H9 (cell line): ENCODE measurements at regions not wholly inside any gene's neighbourhood (a gene's known extent, or its start where the extent isn't known, plus 50 kb on each side); places are given as distances from the start of the nearest gene placed in this dataset.

ENCODE experiments used
- DNase-seq: peaks from one replicate; pipeline ENCODE4 v3.0.0-alpha.2; 2017
- H2AFZ ChIP-seq: one replicate; pipeline ENCODE4 v1.6.1; 2013; ENCODE audit warnings: mild to moderate bottlenecking, low read length, control low read depth, moderate library complexity
- H2AK5ac ChIP-seq: 2 replicates; pipeline ENCODE4 v1.6.1; 2013; ENCODE audit warnings: low read length, control low read depth, mixed read lengths; ENCODE audit not compliant: insufficient read length
- H2BK120ac ChIP-seq: one replicate; pipeline ENCODE4 v1.6.1; 2013; ENCODE audit warnings: low read depth, mild to moderate bottlenecking, low read length, control low read depth, inconsistent platforms; ENCODE audit not compliant: poor library complexity, severe bottlenecking
- H2BK12ac ChIP-seq: 2 replicates; pipeline ENCODE4 v1.6.1; 2013; ENCODE audit warnings: low read length, control low read depth, mixed read lengths, low read depth; ENCODE audit not compliant: insufficient read length
- H2BK15ac ChIP-seq: 2 replicates; pipeline ENCODE4 v1.6.1; 2013; ENCODE audit warnings: low read depth, low read length, control low read depth
- H2BK20ac ChIP-seq: one replicate; pipeline ENCODE4 v1.6.1; 2013; ENCODE audit warnings: low read depth, mild to moderate bottlenecking, low read length, control low read depth, inconsistent platforms; ENCODE audit not compliant: poor library complexity, severe bottlenecking
- H2BK5ac ChIP-seq: 2 replicates; pipeline ENCODE4 v1.6.1; 2013; ENCODE audit warnings: low read length, control low read depth, mixed read lengths; ENCODE audit not compliant: insufficient read length
- H3K14ac ChIP-seq: 2 replicates; pipeline ENCODE4 v1.6.1; 2013; ENCODE audit warnings: low read length, control low read depth; ENCODE audit not compliant: insufficient read depth
- H3K18ac ChIP-seq: 2 replicates; pipeline ENCODE4 v1.6.1; 2013; ENCODE audit warnings: low read depth, mild to moderate bottlenecking, mixed read lengths, low read length, control low read depth; ENCODE audit not compliant: insufficient read length
- H3K23ac ChIP-seq: 2 replicates; pipeline ENCODE4 v1.6.1; 2013; ENCODE audit warnings: low read length, control low read depth, mixed read lengths, low read depth; ENCODE audit not compliant: insufficient read length
- H3K23me2 ChIP-seq: 2 replicates; pipeline ENCODE4 v1.6.1; 2013; ENCODE audit warnings: low read depth, mild to moderate bottlenecking, mixed read lengths, low read length, control low read depth; ENCODE audit not compliant: insufficient read length, poor library complexity, severe bottlenecking
- H3K27ac ChIP-seq: 2 replicates; pipeline ENCODE4 v1.5.1; 2013; ENCODE audit warnings: low read length, control low read depth, mixed read lengths, low read depth; ENCODE audit not compliant: insufficient read length
- H3K27me3 ChIP-seq: 2 replicates; pipeline ENCODE4 v1.6.1; 2013; ENCODE audit warnings: low read length, control low read depth, inconsistent platforms; ENCODE audit not compliant: insufficient read depth
- H3K4ac ChIP-seq: 2 replicates; pipeline ENCODE4 v1.6.1; 2013; ENCODE audit warnings: low read depth, mild to moderate bottlenecking, control low read depth, inconsistent platforms, low read length, moderate library complexity
- H3K4me1 ChIP-seq: 2 replicates; pipeline ENCODE4 v1.6.1; 2013; ENCODE audit warnings: low read length, control low read depth, inconsistent platforms; ENCODE audit not compliant: insufficient read depth
- H3K4me2 ChIP-seq: 2 replicates; pipeline ENCODE4 v1.6.1; 2013; ENCODE audit warnings: low read length, control low read depth, mixed read lengths; ENCODE audit not compliant: insufficient read length, insufficient read depth
- H3K56ac ChIP-seq: 2 replicates; pipeline ENCODE4 v1.6.1; 2013; ENCODE audit warnings: low read depth, mild to moderate bottlenecking, mixed read lengths, low read length, control low read depth; ENCODE audit not compliant: insufficient read length
- H3K79me1 ChIP-seq: 2 replicates; pipeline ENCODE4 v1.6.1; 2013; ENCODE audit warnings: low read depth, mild to moderate bottlenecking, moderate library complexity, low read length, control low read depth, inconsistent platforms; ENCODE audit not compliant: insufficient read depth, poor library complexity, severe bottlenecking
- H3K79me2 ChIP-seq: 2 replicates; pipeline ENCODE4 v1.6.1; 2013; ENCODE audit warnings: low read length, control low read depth, inconsistent platforms; ENCODE audit not compliant: insufficient read depth
- H3K9ac ChIP-seq: 2 replicates; pipeline ENCODE4 v1.6.1; 2013; ENCODE audit warnings: low read length, control low read depth, mixed read lengths; ENCODE audit not compliant: insufficient read length; ENCODE audit errors: extremely low read depth
- H3K9me3 ChIP-seq: one replicate; pipeline ENCODE4 v1.6.1; 2013; ENCODE audit warnings: low read depth, low read length, inconsistent platforms; ENCODE audit not compliant: control insufficient read depth
- H3T11ph ChIP-seq: one replicate; pipeline ENCODE4 v1.6.1; 2013; ENCODE audit warnings: mild to moderate bottlenecking, low read length, control low read depth, inconsistent platforms
- H4K20me1 ChIP-seq: one replicate; pipeline ENCODE4 v1.6.1; 2013; ENCODE audit not compliant: control insufficient read depth, insufficient read length, insufficient read depth
- H4K5ac ChIP-seq: 2 replicates; pipeline ENCODE4 v1.6.1; 2013; ENCODE audit warnings: low read depth, mild to moderate bottlenecking, mixed read lengths, low read length, control low read depth; ENCODE audit not compliant: insufficient read length
- H4K8ac ChIP-seq: replicated peaks from 2 replicates; pipeline ENCODE4 v1.6.1; 2013; ENCODE audit warnings: low read length, control low read depth, mixed read lengths, low read depth; ENCODE audit not compliant: insufficient read length
- H4K91ac ChIP-seq: 2 replicates; pipeline ENCODE4 v1.6.1; 2013; ENCODE audit warnings: low read depth, mild to moderate bottlenecking, moderate library complexity, mixed read lengths, low read length, control low read depth; ENCODE audit not compliant: insufficient read length
- H3K27ac Mint-ChIP-seq, 3 experiments: 2 replicates in 2 of 3; 3 replicates in 1 of 3; pipeline ENCODE4 v1.8.0; 2020 to 2021; ENCODE audit warnings: mixed read lengths in 3 of 3, mild to moderate bottlenecking in 1 of 3, moderate library complexity in 1 of 3
- H3K27me3 Mint-ChIP-seq: 2 replicates; pipeline ENCODE4 v1.8.0; 2021; ENCODE audit warnings: low read depth, mild to moderate bottlenecking, moderate library complexity, mixed read lengths
- H3K36me3 Mint-ChIP-seq, 3 experiments: 2 replicates in 2 of 3; 3 replicates in 1 of 3; pipeline ENCODE4 v1.8.0; 2020 to 2021; ENCODE audit warnings: low read depth in 3 of 3, mixed read lengths in 3 of 3; ENCODE audit not compliant: insufficient read depth in 1 of 3
- H3K4me1 Mint-ChIP-seq, 2 experiments: 2 replicates each; pipeline ENCODE4 v1.8.0; 2020; ENCODE audit warnings: mixed read lengths in 2 of 2
- H3K4me3 Mint-ChIP-seq, 2 experiments: 2 replicates in 1 of 2; 3 replicates in 1 of 2; pipeline ENCODE4 v1.8.0; 2020 to 2021; ENCODE audit warnings: mild to moderate bottlenecking in 2 of 2, mixed read lengths in 2 of 2, moderate library complexity in 1 of 2
- H3K9me3 Mint-ChIP-seq, 2 experiments: 2 replicates in 1 of 2; 3 replicates in 1 of 2; pipeline ENCODE4 v1.8.0; 2020; ENCODE audit warnings: mild to moderate bottlenecking in 2 of 2, mixed read lengths in 2 of 2, moderate library complexity in 1 of 2
- WGBS: extraction: QIAGEN DNeasy Blood & Tissue Kit; methylation state at CpG from one replicate; pipeline ENCODE4 v1.1.7; 2013; ENCODE audit warnings: missing lambda C conversion rate, low lambda C conversion rate, mixed read lengths; ENCODE audit not compliant: insufficient read length; ENCODE audit errors: extremely low coverage; 5-methylcytosine and 5-hydroxymethylcytosine counted together
- TF ChIP-seq, protein P1 (sequence below): fragments of 200-600 bp; sonication (generic); conservative IDR thresholded peaks from 3 replicates; pipeline ENCODE4 v1.8.0; 2021; ENCODE audit warnings: antibody characterized with exemption, mild to moderate bottlenecking

DNA sequence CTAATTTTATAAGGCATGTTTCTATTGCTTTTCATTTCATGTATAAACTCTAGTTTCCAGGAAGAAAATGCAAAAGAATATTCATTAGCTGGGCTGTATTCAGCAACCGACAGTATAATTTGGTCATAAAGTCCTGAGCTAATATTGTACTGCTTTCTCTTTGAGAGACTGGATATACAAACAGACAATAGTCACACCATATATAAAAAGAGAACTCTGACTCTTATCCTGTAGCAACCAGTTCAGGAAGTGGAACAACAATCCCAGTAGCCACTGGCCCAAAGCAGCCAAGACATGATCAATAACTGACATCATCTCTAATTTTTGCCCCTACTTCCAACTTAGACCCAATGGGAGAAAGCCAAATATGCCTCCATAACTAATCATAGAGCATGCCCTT, 160.8 kb downstream of the FSIP2 start:
- TF ChIP-seq, protein P1, sequence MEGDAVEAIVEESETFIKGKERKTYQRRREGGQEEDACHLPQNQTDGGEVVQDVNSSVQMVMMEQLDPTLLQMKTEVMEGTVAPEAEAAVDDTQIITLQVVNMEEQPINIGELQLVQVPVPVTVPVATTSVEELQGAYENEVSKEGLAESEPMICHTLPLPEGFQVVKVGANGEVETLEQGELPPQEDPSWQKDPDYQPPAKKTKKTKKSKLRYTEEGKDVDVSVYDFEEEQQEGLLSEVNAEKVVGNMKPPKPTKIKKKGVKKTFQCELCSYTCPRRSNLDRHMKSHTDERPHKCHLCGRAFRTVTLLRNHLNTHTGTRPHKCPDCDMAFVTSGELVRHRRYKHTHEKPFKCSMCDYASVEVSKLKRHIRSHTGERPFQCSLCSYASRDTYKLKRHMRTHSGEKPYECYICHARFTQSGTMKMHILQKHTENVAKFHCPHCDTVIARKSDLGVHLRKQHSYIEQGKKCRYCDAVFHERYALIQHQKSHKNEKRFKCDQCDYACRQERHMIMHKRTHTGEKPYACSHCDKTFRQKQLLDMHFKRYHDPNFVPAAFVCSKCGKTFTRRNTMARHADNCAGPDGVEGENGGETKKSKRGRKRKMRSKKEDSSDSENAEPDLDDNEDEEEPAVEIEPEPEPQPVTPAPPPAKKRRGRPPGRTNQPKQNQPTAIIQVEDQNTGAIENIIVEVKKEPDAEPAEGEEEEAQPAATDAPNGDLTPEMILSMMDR: no peak
- H4K91ac ChIP-seq: no peak overlapping the region
- no peak overlapping the region for H3K4me2 ChIP-seq
- no peak overlapping the region for H2BK20ac ChIP-seq
- H2BK120ac ChIP-seq: no peak overlapping the region
- H3K4me1 ChIP-seq: no peaks in the 10 kb centered on the region
- H3K27ac Mint-ChIP-seq: no peak overlapping the region
- H4K5ac ChIP-seq: no peak overlapping the region
- no CpG with 5 or more reads among the region's 1 CpG for WGBS
- no peak overlapping the region for H3K18ac ChIP-seq
- no peaks in the 10 kb centered on the region for H3K79me2 ChIP-seq
- no peaks in the 10 kb centered on the region for H3K9me3 ChIP-seq
- no peak overlapping the region for H3K56ac ChIP-seq
- no peak overlapping the region for H2BK15ac ChIP-seq
- no peak overlapping the region for H2AFZ ChIP-seq
- no peaks in the 10 kb centered on the region for H3K27me3 Mint-ChIP-seq
- H3K4ac ChIP-seq: no peak overlapping the region
- H3K9me3 Mint-ChIP-seq: no peaks in the 10 kb centered on the region; a peak in 1 of 5 replicates
- no peak overlapping the region for H2AK5ac ChIP-seq
- H3K23me2 ChIP-seq: no peaks in the 10 kb centered on the region
- no peak overlapping the region for H2BK12ac ChIP-seq
- H3T11ph ChIP-seq: no peak overlapping the region
- no peaks in the 10 kb centered on the region for H4K20me1 ChIP-seq
- H3K9ac ChIP-seq: no peak overlapping the region
- H3K4me3 Mint-ChIP-seq: no peak overlapping the region
- no peak overlapping the region for H3K14ac ChIP-seq
- no peak overlapping the region for H4K8ac ChIP-seq
- DNase-seq: no peak
- no peak overlapping the region for H3K23ac ChIP-seq
- no peak overlapping the region for H2BK5ac ChIP-seq
- no peaks in the 10 kb centered on the region for H3K79me1 ChIP-seq
- H3K27ac ChIP-seq: no peak overlapping the region
- no peaks in the 10 kb centered on the region for H3K27me3 ChIP-seq
- H3K4me1 Mint-ChIP-seq: peaks cover 6 to 8% of the 10 kb centered on the region in 2 experiments
- H3K36me3 Mint-ChIP-seq: no peaks in the 10 kb centered on the region
